B cell (primary cell): ENCODE measurements at regions not wholly inside any gene's neighbourhood (a gene's known extent, or its start where the extent isn't known, plus 50 kb on each side); places are given as distances from the start of the nearest gene placed in this dataset.

ENCODE experiments used
- CTCF ChIP-seq: fragments of 200-600 bp; IDR thresholded peaks from one replicate; pipeline ENCODE4 v1.8.0; 2022; ENCODE audit warnings: antibody characterized with exemption, mild to moderate bottlenecking
- EZH2 ChIP-seq: IDR thresholded peaks from 2 replicates; pipeline ENCODE4 v1.6.1; 2012; ENCODE audit warnings: borderline replicate concordance, low read depth, mild to moderate bottlenecking, moderate library complexity, low read length; ENCODE audit not compliant: insufficient read depth, poor library complexity, severe bottlenecking

DNA sequence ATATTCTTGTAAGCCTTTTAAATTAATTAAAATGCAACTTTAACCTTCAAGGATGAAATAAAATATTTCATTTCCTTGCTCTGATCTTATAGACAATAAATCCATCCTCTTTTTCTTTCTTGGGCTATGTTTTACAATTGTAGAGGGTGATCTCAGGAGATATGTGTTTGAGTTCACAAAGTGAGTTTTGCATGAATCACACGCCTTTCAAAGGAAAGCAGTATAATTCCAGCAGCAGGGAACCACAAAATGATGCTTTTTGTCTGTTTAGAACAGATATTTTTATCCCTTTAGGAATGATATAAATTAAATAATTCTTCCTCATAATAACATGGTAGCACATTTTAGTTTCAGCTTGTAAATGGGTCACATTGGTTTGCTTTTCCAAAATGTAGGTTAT lies 191.2 kb downstream of the SEMA6D start:
- TF ChIP-seq CTCF (no peak), EZH2 (no peak)
